ENCODE measurements at regions not wholly inside any gene's neighbourhood (a gene's known extent, or its start where the extent isn't known, plus 50 kb on each side); places are given as distances from the start of the nearest gene placed in this dataset.

GRCh38 chr1:229161740-229162139 is 109.2 kb upstream of the RAB4A start:
- TF ChIP-seq POLR2A (IDR thresholded peaks at IDR 0.05; ENCODE audit: low read depth, low read length) (no peak), PAX5 (IDR thresholded peaks at IDR 0.05; ENCODE audit: insufficient read depth, low read length, severe bottlenecking) (no peak), TAF1 (IDR thresholded peaks at IDR 0.05; ENCODE audit: low read depth, low read length) (no peak), POLR2AphosphoS5 (IDR thresholded peaks at IDR 0.05; ENCODE audit: low read depth, low read length) (no peak), POU2F2 (IDR thresholded peaks at IDR 0.05; ENCODE audit: low read depth, low read length) (no peak), SPI1 (IDR thresholded peaks at IDR 0.05; ENCODE audit: low read depth, low read length) (no peak)

Data from GM12891 (cell line).